ENCODE measurements at regions not wholly inside any gene's neighbourhood (a gene's known extent, or its start where the extent isn't known, plus 50 kb on each side); places are given as distances from the start of the nearest gene placed in this dataset.

DNA sequence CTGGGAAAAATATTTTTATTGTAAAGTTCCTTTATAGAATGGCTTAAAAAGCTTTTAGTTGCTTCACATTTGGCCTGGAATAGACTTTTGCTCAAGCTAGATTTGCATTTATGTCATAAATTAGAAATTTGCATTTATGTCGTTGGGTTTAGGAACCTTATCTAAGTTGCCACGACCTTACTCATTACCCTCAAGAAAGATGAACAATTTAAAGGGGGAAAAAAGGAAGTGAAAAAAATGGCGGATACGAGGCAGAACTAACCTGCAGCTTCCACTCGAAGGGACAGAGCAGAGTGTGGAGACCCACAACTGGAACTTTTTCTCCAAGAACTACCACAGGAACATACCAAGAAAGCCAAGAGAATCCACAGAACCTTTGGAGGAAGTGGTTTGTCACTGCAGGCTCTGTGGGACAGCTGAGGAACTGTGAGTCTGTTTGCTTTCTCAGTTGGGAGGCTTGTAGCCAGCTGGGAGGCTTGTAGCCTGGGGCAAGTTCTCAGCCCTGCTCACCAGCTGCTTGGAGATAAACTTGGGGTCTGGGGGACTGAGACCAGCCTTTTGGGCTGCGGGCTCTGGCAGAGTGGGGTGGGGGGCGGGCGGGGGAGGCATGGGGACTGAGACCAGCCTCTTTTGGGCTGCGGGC, 349.9 kb upstream of the MEIS1 start:
- in situ Hi-C loops (cut with HindIII; ENCODE audit: extremely low pct_ligation_motif_present, low pct_unique_long_range_greater_than_20kb) (no loop called here), intact Hi-C loops (cut with micrococcal nuclease; ENCODE audit: unreplicated experiment) (no loop called here)
- Histone ChIP-seq H4K20me1 (ENCODE audit: insufficient read depth, low read length) (no peaks in the 10 kb centered on the region), H3K36me3 (replicated peaks in 1 of 2; ENCODE audit: control insufficient read depth in 1 of 2, insufficient read depth in 2 of 2, low read length in 2 of 2) (no peaks in the 10 kb centered on the region), H3K4me1 (ENCODE audit: insufficient read depth, low read length) (no peaks in the 10 kb centered on the region), H3K79me2 (ENCODE audit: insufficient read depth, low read length) (no peaks in the 10 kb centered on the region), H3K9ac (ENCODE audit: insufficient read depth, low read depth, low read length) (no peak overlapping the region), H3K4me3 (replicated peaks in 1 of 3; ENCODE audit: insufficient read depth in 1 of 3, low read depth in 2 of 3, low read length in 3 of 3) (no peak overlapping the region), H3K27ac (ENCODE audit: extremely low read length, insufficient read depth, low read length) (no peak overlapping the region), H3K27me3 (ENCODE audit: control insufficient read depth in 1 of 2, insufficient read depth in 2 of 2, low read length in 2 of 2) (no peaks in the 10 kb centered on the region; a peak in 1 of 5 replicates), H3K4me2 (ENCODE audit: low read depth, low read length) (no peak overlapping the region), H3K9me3 (ENCODE audit: low read length) (no peaks in the 10 kb centered on the region), H2AFZ (ENCODE audit: low read length) (no peak overlapping the region)
- TF ChIP-seq CBFB (CRISPR knock-in tag; IDR thresholded peaks at IDR 0.05): no peak
- TF ChIP-seq ZNF550 (CRISPR knock-in tag; IDR thresholded peaks at IDR 0.05; ENCODE audit: borderline replicate concordance): no peak
- TF ChIP-seq ZSCAN12 (CRISPR knock-in tag; IDR thresholded peaks at IDR 0.05): no peak
- TF ChIP-seq, protein P1, sequence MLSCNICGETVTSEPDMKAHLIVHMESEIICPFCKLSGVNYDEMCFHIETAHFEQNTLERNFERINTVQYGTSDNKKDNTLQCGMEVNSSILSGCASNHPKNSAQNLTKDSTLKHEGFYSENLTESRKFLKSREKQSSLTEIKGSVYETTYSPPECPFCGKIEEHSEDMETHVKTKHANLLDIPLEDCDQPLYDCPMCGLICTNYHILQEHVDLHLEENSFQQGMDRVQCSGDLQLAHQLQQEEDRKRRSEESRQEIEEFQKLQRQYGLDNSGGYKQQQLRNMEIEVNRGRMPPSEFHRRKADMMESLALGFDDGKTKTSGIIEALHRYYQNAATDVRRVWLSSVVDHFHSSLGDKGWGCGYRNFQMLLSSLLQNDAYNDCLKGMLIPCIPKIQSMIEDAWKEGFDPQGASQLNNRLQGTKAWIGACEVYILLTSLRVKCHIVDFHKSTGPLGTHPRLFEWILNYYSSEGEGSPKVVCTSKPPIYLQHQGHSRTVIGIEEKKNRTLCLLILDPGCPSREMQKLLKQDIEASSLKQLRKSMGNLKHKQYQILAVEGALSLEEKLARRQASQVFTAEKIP (CRISPR knock-in tag; IDR thresholded peaks at IDR 0.05; ENCODE audit: borderline replicate concordance): no peak
- TF ChIP-seq, protein P2, sequence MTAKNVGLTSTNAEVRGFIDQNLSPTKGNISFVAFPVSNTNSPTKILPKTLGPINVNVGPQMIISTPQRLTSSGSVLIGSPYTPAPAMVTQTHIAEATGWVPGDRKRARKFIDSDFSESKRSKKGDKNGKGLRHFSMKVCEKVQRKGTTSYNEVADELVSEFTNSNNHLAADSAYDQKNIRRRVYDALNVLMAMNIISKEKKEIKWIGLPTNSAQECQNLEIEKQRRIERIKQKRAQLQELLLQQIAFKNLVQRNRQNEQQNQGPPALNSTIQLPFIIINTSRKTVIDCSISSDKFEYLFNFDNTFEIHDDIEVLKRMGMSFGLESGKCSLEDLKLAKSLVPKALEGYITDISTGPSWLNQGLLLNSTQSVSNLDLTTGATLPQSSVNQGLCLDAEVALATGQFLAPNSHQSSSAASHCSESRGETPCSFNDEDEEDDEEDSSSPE (CRISPR knock-in tag; IDR thresholded peaks at IDR 0.05): no peak
- no peak for TF ChIP-seq ZNF773 (CRISPR knock-in tag; IDR thresholded peaks at IDR 0.05; ENCODE audit: borderline replicate concordance)
- TF ChIP-seq, protein P3, sequence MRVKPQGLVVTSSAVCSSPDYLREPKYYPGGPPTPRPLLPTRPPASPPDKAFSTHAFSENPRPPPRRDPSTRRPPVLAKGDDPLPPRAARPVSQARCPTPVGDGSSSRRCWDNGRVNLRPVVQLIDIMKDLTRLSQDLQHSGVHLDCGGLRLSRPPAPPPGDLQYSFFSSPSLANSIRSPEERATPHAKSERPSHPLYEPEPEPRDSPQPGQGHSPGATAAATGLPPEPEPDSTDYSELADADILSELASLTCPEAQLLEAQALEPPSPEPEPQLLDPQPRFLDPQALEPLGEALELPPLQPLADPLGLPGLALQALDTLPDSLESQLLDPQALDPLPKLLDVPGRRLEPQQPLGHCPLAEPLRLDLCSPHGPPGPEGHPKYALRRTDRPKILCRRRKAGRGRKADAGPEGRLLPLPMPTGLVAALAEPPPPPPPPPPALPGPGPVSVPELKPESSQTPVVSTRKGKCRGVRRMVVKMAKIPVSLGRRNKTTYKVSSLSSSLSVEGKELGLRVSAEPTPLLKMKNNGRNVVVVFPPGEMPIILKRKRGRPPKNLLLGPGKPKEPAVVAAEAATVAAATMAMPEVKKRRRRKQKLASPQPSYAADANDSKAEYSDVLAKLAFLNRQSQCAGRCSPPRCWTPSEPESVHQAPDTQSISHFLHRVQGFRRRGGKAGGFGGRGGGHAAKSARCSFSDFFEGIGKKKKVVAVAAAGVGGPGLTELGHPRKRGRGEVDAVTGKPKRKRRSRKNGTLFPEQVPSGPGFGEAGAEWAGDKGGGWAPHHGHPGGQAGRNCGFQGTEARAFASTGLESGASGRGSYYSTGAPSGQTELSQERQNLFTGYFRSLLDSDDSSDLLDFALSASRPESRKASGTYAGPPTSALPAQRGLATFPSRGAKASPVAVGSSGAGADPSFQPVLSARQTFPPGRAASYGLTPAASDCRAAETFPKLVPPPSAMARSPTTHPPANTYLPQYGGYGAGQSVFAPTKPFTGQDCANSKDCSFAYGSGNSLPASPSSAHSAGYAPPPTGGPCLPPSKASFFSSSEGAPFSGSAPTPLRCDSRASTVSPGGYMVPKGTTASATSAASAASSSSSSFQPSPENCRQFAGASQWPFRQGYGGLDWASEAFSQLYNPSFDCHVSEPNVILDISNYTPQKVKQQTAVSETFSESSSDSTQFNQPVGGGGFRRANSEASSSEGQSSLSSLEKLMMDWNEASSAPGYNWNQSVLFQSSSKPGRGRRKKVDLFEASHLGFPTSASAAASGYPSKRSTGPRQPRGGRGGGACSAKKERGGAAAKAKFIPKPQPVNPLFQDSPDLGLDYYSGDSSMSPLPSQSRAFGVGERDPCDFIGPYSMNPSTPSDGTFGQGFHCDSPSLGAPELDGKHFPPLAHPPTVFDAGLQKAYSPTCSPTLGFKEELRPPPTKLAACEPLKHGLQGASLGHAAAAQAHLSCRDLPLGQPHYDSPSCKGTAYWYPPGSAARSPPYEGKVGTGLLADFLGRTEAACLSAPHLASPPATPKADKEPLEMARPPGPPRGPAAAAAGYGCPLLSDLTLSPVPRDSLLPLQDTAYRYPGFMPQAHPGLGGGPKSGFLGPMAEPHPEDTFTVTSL (CRISPR knock-in tag; IDR thresholded peaks at IDR 0.05; ENCODE audit: borderline replicate concordance): no peak
- 14% methylated on average over 5 of the region's 9 CpGs for WGBS (ENCODE audit: low lambda C conversion rate)
- ChIA-PET POLR2A (no interaction called here), CTCF (ENCODE audit: low intra/inter-chr PET ratio, low total read pairs) (no interaction called here)
- ATAC-seq (no peak), DNase-seq (ENCODE audit: low spot score) (no peak), FAIRE-seq (no peak)
- BruUV-seq (replicated peaks): no TSS peak
